ENCODE measurements at regions not wholly inside any gene's neighbourhood (a gene's known extent, or its start where the extent isn't known, plus 50 kb on each side); places are given as distances from the start of the nearest gene placed in this dataset.

GRCh38 chr12:114885501-114885900 lies 201.5 kb upstream of the TBX3 start:
- Histone ChIP-seq H3K27me3 (replicated peaks in 2 of 5; ENCODE audit: control insufficient read depth in 4 of 5, insufficient read depth in 5 of 5, low read length in 4 of 5) (no peaks in the 10 kb centered on the region), H3K27ac (ENCODE audit: insufficient read depth in 1 of 2, low read depth in 1 of 2, low read length in 2 of 2, poor library complexity in 1 of 2, severe bottlenecking in 2 of 2) (no peak overlapping the region), H3K36me3 (ENCODE audit: control insufficient read depth in 4 of 4, insufficient read depth in 4 of 4, low read length in 3 of 4) (no peaks in the 10 kb centered on the region), H3K9me3 (ENCODE audit: control extremely low read depth in 1 of 5, control insufficient read depth in 4 of 5, insufficient read depth in 2 of 5, low read depth in 1 of 5, low read length in 4 of 5) (no peaks in the 10 kb centered on the region), H3K4me1 (ENCODE audit: control extremely low read depth in 1 of 4, control insufficient read depth in 4 of 4, insufficient read depth in 4 of 4, low read length in 3 of 4) (no peaks in the 10 kb centered on the region), H3K4me3 (ENCODE audit: control insufficient read depth in 1 of 7, extremely low read depth in 1 of 7, insufficient read depth in 4 of 7, low read depth in 2 of 7, low read length in 6 of 7) (no peak overlapping the region)
- WGBS (ENCODE audit: insufficient coverage) = 98% methylated on average over 4 of the region's 4 CpGs
- ChIA-PET CTCF (no interaction called here), POLR2A (no interaction called here)
- DNase-seq = no peak

- ChIA-PET POLR2A (no interaction called here), CTCF (no interaction called here)
- Histone ChIP-seq H3K36me3 (ENCODE audit: control insufficient read depth in 4 of 4, insufficient read depth in 4 of 4, low read length in 3 of 4) (no peaks in the 10 kb centered on the region), H3K27me3 (replicated peaks in 2 of 5; ENCODE audit: control insufficient read depth in 4 of 5, insufficient read depth in 5 of 5, low read length in 4 of 5) (no peaks in the 10 kb centered on the region), H3K4me1 (ENCODE audit: control extremely low read depth in 1 of 4, control insufficient read depth in 4 of 4, insufficient read depth in 4 of 4, low read length in 3 of 4) (no peaks in the 10 kb centered on the region), H3K9me3 (ENCODE audit: control extremely low read depth in 1 of 5, control insufficient read depth in 4 of 5, insufficient read depth in 2 of 5, low read depth in 1 of 5, low read length in 4 of 5) (no peaks in the 10 kb centered on the region), H3K4me3 (ENCODE audit: control insufficient read depth in 1 of 7, extremely low read depth in 1 of 7, insufficient read depth in 4 of 7, low read depth in 2 of 7, low read length in 6 of 7) (no peak overlapping the region), H3K27ac (ENCODE audit: insufficient read depth in 1 of 2, low read depth in 1 of 2, low read length in 2 of 2, poor library complexity in 1 of 2, severe bottlenecking in 2 of 2) (no peak overlapping the region)
- 100% methylated on average over 4 of the region's 6 CpGs for WGBS (ENCODE audit: insufficient coverage)
- DNase-seq = no peak
These were observed 200.6 kb upstream of the TBX3 start for GRCh38 chr12:114884575-114884974.

- Histone ChIP-seq H3K27me3 (replicated peaks in 2 of 5; ENCODE audit: control insufficient read depth in 4 of 5, insufficient read depth in 5 of 5, low read length in 4 of 5) (no peaks in the 10 kb centered on the region), H3K27ac (ENCODE audit: insufficient read depth in 1 of 2, low read depth in 1 of 2, low read length in 2 of 2, poor library complexity in 1 of 2, severe bottlenecking in 2 of 2) (no peak overlapping the region), H3K4me3 (ENCODE audit: control insufficient read depth in 1 of 7, extremely low read depth in 1 of 7, insufficient read depth in 4 of 7, low read depth in 2 of 7, low read length in 6 of 7) (no peak overlapping the region), H3K9me3 (ENCODE audit: control extremely low read depth in 1 of 5, control insufficient read depth in 4 of 5, insufficient read depth in 2 of 5, low read depth in 1 of 5, low read length in 4 of 5) (no peaks in the 10 kb centered on the region), H3K36me3 (ENCODE audit: control insufficient read depth in 4 of 4, insufficient read depth in 4 of 4, low read length in 3 of 4) (no peaks in the 10 kb centered on the region), H3K4me1 (ENCODE audit: control extremely low read depth in 1 of 4, control insufficient read depth in 4 of 4, insufficient read depth in 4 of 4, low read length in 3 of 4) (no peaks in the 10 kb centered on the region)
- DNase-seq = no peak
- WGBS (ENCODE audit: insufficient coverage) = 100% methylated on average over 2 of the region's 4 CpGs
- POLR2A ChIA-PET = no interaction called here
- CTCF ChIA-PET = no interaction called here
These were observed 198.1 kb upstream of the TBX3 start for GRCh38 chr12:114882083-114882482.

- ChIA-PET CTCF (no interaction called here), POLR2A (no interaction called here)
- DNase-seq = no peak
- Histone ChIP-seq H3K36me3 (ENCODE audit: control insufficient read depth in 4 of 4, insufficient read depth in 4 of 4, low read length in 3 of 4) (no peaks in the 10 kb centered on the region), H3K27me3 (replicated peaks in 2 of 5; ENCODE audit: control insufficient read depth in 4 of 5, insufficient read depth in 5 of 5, low read length in 4 of 5) (no peaks in the 10 kb centered on the region), H3K4me3 (ENCODE audit: control insufficient read depth in 1 of 7, extremely low read depth in 1 of 7, insufficient read depth in 4 of 7, low read depth in 2 of 7, low read length in 6 of 7) (no peak overlapping the region), H3K4me1 (ENCODE audit: control extremely low read depth in 1 of 4, control insufficient read depth in 4 of 4, insufficient read depth in 4 of 4, low read length in 3 of 4) (no peaks in the 10 kb centered on the region), H3K9me3 (ENCODE audit: control extremely low read depth in 1 of 5, control insufficient read depth in 4 of 5, insufficient read depth in 2 of 5, low read depth in 1 of 5, low read length in 4 of 5) (no peaks in the 10 kb centered on the region), H3K27ac (ENCODE audit: insufficient read depth in 1 of 2, low read depth in 1 of 2, low read length in 2 of 2, poor library complexity in 1 of 2, severe bottlenecking in 2 of 2) (no peak overlapping the region)
- WGBS (ENCODE audit: insufficient coverage) = 100% methylated on average over 1 of the region's 4 CpGs
These were observed 195.4 kb upstream of the TBX3 start for GRCh38 chr12:114879354-114879753.

- no peaks in the 10 kb centered on the region for H3K9me3 ChIP-seq (ENCODE audit: control extremely low read depth in 1 of 5, control insufficient read depth in 4 of 5, insufficient read depth in 2 of 5, low read depth in 1 of 5, low read length in 4 of 5)
- 90% methylated on average over 4 of the region's 4 CpGs for WGBS (ENCODE audit: insufficient coverage)
- H3K4me3 ChIP-seq (ENCODE audit: control insufficient read depth in 1 of 7, extremely low read depth in 1 of 7, insufficient read depth in 4 of 7, low read depth in 2 of 7, low read length in 6 of 7) = no peak overlapping the region
- H3K36me3 ChIP-seq (ENCODE audit: control insufficient read depth in 4 of 4, insufficient read depth in 4 of 4, low read length in 3 of 4) = no peaks in the 10 kb centered on the region
- ChIA-PET POLR2A (no interaction called here), CTCF (no interaction called here)
- no peaks in the 10 kb centered on the region for H3K27me3 ChIP-seq (replicated peaks in 2 of 5; ENCODE audit: control insufficient read depth in 4 of 5, insufficient read depth in 5 of 5, low read length in 4 of 5)
- no peaks in the 10 kb centered on the region for H3K4me1 ChIP-seq (ENCODE audit: control extremely low read depth in 1 of 4, control insufficient read depth in 4 of 4, insufficient read depth in 4 of 4, low read length in 3 of 4)
- no peak for DNase-seq
- H3K27ac ChIP-seq (ENCODE audit: insufficient read depth in 1 of 2, low read depth in 1 of 2, low read length in 2 of 2, poor library complexity in 1 of 2, severe bottlenecking in 2 of 2) = no peak overlapping the region
These were observed 194.8 kb upstream of the TBX3 start for GRCh38 chr12:114878781-114879180.

GRCh38 chr12:114876968-114877680 lies 193.1 kb upstream of the TBX3 start:
- H3K27ac ChIP-seq (ENCODE audit: insufficient read depth in 1 of 2, low read depth in 1 of 2, low read length in 2 of 2, poor library complexity in 1 of 2, severe bottlenecking in 2 of 2) = no peak overlapping the region
- no peaks in the 10 kb centered on the region for H3K27me3 ChIP-seq (replicated peaks in 2 of 5; ENCODE audit: control insufficient read depth in 4 of 5, insufficient read depth in 5 of 5, low read length in 4 of 5)
- WGBS (ENCODE audit: insufficient coverage) = 95% methylated on average over 10 of the region's 13 CpGs
- H3K4me1 ChIP-seq (ENCODE audit: control extremely low read depth in 1 of 4, control insufficient read depth in 4 of 4, insufficient read depth in 4 of 4, low read length in 3 of 4) = no peaks in the 10 kb centered on the region
- no peak for DNase-seq
- ChIA-PET CTCF (no interaction called here), POLR2A (no interaction called here)
- H3K36me3 ChIP-seq (ENCODE audit: control insufficient read depth in 4 of 4, insufficient read depth in 4 of 4, low read length in 3 of 4) = no peaks in the 10 kb centered on the region
- no peak overlapping the region for H3K4me3 ChIP-seq (ENCODE audit: control insufficient read depth in 1 of 7, extremely low read depth in 1 of 7, insufficient read depth in 4 of 7, low read depth in 2 of 7, low read length in 6 of 7)
- no peaks in the 10 kb centered on the region for H3K9me3 ChIP-seq (ENCODE audit: control extremely low read depth in 1 of 5, control insufficient read depth in 4 of 5, insufficient read depth in 2 of 5, low read depth in 1 of 5, low read length in 4 of 5)

- H3K9me3 ChIP-seq (ENCODE audit: control extremely low read depth in 1 of 5, control insufficient read depth in 4 of 5, insufficient read depth in 2 of 5, low read depth in 1 of 5, low read length in 4 of 5) = no peaks in the 10 kb centered on the region
- no peaks in the 10 kb centered on the region for H3K36me3 ChIP-seq (ENCODE audit: control insufficient read depth in 4 of 4, insufficient read depth in 4 of 4, low read length in 3 of 4)
- no peak for DNase-seq
- CTCF ChIA-PET = no interaction called here
- no peak overlapping the region for H3K4me3 ChIP-seq (ENCODE audit: control insufficient read depth in 1 of 7, extremely low read depth in 1 of 7, insufficient read depth in 4 of 7, low read depth in 2 of 7, low read length in 6 of 7)
- 89% methylated on average over 5 of the region's 7 CpGs for WGBS (ENCODE audit: insufficient coverage)
- H3K27ac ChIP-seq (ENCODE audit: insufficient read depth in 1 of 2, low read depth in 1 of 2, low read length in 2 of 2, poor library complexity in 1 of 2, severe bottlenecking in 2 of 2) = no peak overlapping the region
- H3K27me3 ChIP-seq (replicated peaks in 2 of 5; ENCODE audit: control insufficient read depth in 4 of 5, insufficient read depth in 5 of 5, low read length in 4 of 5) = no peaks in the 10 kb centered on the region
- POLR2A ChIA-PET = no interaction called here
- no peaks in the 10 kb centered on the region for H3K4me1 ChIP-seq (ENCODE audit: control extremely low read depth in 1 of 4, control insufficient read depth in 4 of 4, insufficient read depth in 4 of 4, low read length in 3 of 4)
These were observed 191.3 kb upstream of the TBX3 start for GRCh38 chr12:114875313-114875712.
